HG03457 (cell line): ENCODE measurements at regions not wholly inside any gene's neighbourhood (a gene's known extent, or its start where the extent isn't known, plus 50 kb on each side); places are given as distances from the start of the nearest gene placed in this dataset.
"Not testable (repeated sequence)": the region's sequence is repeated elsewhere in the genome, so short reads cannot be mapped to it uniquely, and the experiment has no call there.

Source experiments
- ATAC-seq: cut with Tn5 transposase; IDR thresholded peaks from one replicate; pipeline ENCODE4 v1.9.1; 2021; ENCODE audit warnings: moderate number of reproducible peaks; ENCODE audit not compliant: unreplicated experiment

DNA sequence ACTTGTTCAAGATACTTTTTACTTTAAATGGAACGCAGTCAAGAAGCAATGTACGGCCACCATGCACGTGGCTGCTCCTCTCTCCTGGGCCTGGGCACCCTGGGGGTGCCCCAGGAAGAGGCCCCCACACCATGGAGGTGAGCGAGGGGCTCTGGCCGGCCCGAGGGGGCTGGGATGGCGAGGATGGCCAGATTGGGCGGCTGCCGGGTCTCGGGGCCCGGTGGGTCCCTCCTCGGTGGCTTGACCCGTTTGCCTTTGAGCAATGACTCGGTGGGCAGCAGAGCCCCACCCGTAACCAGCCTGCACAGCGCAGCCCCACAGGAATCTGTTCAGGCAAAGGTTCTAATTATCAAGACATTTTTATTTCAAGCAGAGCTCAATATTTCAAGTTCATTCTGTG lies 167.4 kb downstream of the BRD1 start:
- ATAC-seq: no peak

DNA sequence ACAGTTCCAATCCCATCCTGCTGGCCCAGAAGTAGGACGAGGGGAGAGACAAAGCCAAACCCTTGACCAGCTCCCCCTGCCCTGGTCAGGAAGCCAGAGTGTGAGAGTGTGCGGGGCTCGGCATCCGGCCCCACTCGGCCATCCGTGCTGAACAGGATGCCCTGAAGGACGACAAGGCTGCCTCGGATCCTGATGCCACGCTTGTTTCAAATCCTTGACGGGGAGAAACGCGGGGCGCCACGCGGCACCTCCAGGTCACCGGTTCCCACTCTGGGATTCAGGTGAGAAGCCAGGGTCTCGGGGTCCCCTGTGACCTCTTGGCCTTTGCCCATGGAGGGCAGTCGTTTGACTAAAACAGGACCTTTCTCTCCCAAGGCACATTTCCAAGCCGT lies 167.8 kb downstream of the BRD1 start:
- no peak for ATAC-seq

DNA sequence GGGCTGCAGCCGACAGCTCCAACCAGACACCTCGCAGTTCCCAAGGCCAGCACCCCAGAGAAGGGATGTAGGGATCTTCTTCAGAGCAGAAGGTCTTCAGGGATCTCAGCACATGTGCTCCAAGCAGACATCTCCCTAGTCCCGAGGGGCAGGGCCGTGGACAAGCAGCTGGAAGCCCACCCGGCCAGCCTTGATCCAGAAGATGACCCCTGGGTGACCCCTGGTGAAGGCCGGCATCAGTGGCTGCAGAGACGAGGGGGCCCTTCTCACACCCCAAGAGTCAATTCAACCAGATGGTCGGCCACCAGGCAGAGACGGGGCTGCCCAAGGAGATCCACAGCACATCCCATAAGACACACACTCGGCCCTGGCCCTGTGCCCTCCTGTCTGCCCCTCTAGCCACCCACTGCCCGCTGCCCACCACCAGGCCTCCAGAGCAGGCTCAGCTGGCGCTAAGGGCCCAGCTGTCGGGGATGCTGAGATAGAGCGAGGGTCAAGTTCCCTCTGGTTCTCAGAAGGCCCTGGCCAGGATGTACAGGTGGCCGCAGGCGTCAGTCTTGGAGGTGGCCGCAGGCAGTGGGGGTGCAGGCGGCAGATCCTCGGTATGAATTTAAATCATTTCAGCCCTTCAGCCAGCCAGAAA lies 168.3 kb downstream of the BRD1 start:
- no peak for ATAC-seq

DNA sequence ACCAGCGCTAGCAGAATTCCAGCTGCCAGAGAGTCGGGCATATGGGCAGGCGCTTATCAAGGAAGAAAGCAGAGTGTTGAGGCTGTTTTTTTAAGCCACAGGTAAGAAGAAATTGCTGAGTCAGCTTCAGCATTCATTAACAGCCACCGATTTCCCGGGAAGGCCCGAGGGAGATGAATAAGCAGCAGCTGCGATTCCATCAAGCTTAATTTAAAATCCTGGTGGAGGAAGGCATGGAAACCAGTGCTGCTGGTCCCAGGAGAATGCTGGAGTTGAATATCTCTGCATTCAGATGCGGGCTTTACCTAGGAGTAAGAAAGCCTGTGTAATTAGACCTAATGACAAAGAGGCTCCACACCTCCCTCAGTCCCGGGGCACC lies 168.8 kb downstream of the BRD1 start:
- no peak for ATAC-seq

DNA sequence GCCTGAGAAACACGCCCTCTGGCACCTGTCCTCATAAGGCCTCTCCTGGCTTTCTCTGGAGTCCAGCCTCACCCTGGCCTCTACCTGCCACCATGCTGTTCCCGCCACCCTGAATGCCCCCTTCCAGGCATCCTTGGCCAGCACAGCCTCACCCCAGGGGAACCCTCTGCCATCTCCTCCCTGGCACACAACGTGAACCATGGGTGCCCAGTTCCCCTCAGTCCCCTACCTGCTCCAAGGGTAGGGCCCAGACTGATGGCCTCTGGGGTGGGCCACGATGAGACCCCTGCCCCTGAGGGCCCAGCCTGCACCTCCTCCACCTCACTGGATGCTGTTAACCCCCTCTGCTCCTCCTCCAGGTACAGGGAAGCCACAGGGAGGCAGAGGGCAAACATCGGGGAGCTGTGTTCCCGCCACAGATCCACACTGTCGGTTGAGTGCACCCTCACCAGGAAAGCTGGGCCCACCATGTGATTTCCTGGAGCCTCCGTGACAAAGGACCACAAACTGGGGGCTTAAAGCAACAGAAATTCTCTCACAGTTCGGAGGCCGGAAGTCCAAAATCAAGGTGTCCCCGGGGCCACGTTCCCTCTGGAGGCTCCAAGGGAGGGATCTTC lies 169.6 kb downstream of the BRD1 start:
- ATAC-seq: no peak

DNA sequence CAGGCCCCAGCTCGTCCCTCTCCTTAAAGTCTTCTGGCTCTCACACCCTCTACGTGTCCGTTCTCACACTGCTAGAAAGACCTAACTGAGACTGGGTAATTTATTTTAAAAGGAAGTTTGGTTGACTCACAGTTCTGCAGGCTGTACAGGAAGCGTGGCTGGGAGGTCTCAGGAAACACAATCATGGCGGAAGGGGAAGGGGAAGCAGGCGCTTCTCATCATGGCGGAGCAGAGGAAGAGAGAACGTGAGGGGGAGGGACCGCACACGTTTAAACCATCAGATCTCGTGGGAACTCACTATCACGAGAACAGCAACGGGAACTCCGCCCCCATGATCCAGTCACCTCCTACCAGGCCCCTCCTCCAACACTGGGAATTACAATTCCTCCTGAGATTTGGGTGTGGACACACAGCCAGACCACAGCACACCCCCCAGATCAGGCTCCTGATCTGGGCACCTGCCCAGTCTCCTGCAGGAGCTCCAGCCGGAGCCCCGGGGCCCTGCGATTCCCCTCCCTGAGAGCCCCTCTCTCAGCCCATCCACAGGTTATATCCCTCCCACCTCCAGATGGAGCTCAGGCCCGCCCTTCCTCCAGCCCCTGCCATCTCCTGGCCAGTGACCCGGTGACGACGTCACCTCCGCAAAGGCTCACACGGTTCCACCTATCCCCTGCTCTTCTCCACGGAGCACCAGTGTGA lies 170.2 kb downstream of the BRD1 start:
- no peak for ATAC-seq

DNA sequence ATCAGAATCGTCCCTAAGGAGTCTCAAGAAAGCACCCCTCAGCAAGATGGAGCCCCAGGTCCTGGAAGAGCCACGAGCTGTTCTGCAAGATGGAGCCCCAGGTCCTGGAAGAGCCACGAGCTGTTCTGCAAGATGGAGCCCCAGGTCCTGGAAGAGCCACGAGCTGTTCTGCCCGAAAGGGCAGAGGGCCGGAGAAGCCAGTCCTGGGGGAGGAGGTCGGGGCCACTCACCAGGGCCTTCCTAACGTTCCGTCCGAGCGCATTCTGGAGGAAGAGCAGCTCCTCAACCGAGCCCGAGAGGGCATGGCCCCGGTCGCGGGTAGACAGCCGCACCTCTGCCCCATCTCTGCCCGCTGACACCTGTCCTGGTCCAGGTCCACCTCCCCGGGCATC lies 170.8 kb downstream of the BRD1 start:
- not testable (repeated sequence) for ATAC-seq

DNA sequence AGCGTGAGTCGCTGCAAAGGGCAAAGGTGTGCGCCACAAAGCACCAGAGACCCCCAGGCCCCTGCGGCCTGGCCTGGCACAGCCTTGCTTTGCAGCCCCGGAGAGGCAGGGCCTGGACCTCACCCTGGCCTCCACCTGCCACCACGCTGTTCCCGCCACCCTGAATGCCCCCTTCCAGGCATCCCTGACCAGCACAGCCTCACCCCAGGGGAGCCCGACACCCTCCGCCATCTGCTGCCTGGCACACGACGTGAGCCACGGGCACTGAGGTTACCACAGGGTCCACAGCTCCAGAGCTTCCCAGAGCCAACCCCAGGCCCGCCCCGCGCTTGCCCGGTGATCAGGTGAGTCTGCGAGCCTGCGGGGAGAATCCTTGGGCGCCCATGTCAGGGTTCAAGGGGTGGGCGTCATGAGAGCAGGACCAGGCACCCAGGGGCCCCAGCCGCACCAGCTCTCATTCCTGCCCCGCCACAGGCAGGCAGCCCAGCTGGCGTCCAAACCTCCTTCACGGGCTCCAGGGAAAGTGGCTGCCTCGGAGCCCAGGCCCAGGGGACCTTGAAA lies 171.3 kb downstream of the BRD1 start:
- ATAC-seq: no peak

DNA sequence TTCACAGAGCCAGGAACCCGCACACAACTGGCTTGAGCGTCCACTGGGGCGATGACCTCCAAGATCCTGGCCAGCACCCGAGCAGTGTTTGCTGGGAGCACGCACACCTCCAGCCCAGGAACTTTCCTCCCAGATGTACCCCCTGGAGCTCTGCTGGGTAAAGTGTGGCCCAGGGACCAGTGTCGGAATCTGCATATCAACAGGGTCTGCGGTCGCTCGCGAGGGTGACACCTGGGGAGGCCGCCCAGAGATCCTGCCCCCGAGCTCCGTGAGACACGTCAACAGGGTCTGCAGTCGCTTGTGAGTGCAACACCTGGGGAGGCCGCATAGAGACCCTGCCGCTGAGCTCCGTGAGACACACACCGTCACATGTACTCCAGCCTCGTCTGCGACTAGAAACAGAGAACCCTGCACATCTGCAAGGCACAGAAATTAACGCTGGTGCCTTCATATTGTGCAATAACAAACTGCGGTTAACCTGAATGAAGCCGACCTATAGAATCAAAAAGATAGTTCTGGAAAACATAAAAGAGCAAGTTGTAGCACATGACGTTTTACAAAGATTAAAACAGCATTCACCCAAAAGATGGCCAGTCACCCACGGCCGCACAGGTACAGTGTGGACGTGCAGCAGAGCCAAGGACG lies 172.4 kb downstream of the BRD1 start:
- ATAC-seq: no peak

DNA sequence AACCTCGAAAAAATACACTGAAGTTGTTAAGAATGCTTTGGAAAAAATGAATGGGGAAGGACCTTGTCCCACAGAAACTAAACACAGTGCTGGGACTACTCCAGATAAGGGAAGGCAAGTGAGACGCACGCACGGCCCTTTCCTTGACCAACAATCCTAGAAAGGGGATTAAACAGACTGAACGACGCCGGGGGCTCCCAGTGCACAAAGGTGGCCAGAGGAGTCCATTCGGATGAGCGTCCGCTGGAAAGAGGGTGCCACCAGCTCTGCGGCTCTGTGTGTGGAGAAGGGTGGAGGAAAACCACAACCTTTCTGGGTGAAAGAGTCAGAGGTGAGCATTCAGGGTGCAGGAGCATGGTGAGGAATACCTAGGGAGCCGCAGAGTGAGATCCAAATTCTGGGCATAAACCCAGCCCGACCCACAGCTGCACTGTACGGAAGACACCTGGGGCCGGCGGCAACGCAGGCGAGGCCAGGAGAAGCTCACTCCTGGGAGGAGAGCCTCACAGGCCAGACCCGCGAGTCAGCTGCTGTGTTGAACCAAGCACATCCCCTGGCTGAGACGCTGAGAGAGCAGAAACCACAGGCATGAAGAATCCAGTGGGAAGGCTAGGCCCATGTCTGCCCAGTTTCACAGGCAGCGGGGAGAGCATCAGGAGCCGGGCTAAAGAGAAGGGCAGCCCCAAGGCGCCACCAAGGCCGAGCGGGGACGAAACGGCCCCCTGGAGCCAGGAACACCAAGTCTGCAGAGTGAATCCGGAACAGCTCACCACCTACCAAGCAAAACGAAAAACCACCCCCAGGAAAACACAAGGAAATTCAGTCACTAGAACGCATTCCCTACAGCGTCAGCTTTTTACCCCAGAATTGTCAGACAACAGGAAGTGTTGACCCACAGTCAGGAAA lies 177.1 kb downstream of the BRD1 start:
- no peak for ATAC-seq

DNA sequence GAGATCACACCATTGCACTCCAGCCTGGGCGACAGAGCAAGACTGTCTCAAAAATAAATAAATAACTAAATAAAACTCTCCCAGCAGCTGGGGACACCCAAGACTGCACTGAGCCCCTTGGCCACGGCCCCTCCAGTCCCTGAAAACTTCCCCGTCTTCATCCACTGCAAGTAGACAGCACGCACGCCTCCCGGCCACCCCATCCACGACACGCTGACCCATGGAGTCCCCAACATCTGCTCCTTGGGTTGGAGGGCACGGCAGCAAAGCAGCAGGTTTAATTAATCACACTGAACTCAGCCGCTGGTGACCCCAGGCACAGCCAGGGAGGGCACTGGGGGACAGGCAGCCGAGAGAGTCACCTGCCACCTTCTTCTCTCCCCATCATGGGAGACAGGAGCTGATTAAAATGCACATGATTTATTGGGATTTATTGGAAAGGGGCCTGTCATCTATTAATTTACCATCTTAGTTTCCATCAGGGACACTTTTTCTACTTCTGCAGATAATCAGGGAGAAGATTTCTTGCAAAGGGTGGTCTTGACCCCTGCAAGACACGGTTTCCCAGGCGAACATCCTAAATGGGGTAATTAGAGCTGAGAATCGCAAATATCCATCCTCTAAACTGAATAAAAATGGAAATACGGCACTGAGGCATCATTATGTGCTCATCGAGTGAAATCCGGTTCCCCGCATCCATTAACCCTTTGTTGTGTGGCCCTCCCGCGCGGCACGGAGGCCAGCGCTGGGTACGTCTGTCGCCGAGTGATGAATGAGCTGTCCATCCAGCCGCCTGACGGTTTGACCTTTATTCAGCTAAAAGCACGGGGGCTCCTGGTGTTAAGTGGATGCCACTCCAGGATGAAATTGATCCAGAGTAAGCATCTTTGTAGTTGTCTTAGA lies 178.3 kb downstream of the BRD1 start:
- ATAC-seq: no peak

DNA sequence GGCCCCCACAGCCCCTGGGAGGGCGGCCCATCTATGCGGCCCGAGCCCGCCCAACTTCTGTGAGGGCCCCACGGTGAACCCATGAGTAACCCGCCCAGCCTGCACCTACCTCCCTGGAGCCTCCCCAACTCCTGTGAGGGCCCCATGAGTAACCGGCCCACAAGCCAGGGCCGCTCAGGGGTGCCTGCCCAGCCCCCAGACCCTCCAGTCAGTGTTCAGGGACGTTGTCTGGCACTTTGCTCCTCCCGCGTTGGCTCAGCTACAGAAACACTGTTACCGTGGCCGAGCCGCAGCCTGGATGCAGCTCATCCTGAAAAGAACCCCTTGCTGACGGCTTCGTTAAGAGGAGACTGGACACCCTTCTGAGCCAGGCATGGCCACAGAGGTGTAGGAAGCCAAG lies 179.6 kb downstream of the BRD1 start:
- ATAC-seq: no peak

DNA sequence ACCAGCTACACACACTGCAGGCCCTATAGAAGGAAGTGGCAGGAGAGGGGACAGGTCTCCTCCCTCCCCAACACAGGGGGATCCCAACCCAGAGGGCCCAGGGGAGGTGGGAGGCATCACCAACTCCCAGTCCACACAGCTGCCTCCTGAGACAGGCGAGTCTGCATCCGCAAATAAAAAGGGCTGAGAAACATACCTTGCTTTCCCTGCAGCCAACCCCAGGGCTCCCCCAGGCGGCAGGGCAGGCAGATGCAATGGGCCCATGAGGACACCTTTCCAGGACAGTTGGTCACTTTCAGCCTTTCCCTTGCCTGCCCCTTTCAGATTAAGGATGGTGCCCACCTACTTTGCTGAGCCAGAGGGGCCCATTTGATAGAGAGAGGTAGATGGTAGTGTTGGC lies 180.0 kb downstream of the BRD1 start:
- ATAC-seq: no peak

DNA sequence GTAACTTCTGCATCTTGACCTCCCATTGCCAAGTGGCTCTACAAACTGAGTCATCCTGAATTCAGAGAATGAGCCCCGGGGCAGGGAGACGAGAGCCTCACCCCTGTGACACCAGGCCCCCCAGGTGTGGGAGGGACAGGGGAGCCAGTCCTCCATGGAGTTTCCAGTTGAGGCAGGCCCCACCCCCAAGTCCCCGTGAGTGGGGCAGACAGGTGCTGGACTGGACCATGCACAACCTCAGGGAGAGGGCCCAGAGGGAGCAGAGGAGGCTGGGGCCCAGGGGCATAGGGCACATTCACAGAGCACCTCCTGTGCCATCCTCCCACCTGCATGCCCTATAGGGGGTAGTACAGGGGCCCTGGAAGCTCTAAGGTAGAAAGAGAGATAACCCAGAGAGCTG lies 180.8 kb downstream of the BRD1 start:
- ATAC-seq: no peak

DNA sequence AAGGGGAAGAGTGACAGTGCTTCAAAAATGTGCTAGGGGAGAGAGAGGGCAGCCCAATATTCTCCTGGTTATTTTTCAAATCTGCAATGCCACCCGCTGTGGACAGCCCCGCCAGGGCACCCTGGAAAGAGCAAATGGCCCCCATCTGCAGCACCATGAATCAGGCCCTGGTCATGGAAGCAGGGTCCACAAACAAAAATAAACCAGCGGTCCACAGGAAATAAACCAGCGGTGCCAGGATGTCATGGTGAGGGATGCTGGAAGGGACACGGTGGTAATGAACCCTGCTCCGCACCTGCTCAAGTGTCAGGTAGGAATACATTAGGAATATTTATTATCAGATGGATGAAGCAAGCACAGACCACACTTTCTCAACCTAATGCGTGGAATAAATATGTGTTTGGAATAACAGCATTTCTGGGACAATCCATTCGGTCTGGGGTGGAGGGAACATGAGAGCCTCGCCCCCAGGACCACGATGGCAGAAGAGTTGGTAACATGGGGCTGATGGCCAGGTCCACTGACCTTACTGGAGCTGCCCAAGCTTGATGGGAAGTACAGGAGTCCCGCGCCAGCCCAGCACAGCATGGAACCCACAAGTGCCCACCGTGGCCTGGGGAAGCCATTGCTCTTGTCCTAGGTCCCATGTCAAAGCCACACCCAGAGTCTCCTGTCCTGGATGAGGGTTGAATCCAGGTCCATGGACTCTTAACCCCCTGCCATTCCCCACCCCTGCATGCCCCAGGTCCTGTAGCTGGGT lies 181.7 kb downstream of the BRD1 start:
- no peak for ATAC-seq

DNA sequence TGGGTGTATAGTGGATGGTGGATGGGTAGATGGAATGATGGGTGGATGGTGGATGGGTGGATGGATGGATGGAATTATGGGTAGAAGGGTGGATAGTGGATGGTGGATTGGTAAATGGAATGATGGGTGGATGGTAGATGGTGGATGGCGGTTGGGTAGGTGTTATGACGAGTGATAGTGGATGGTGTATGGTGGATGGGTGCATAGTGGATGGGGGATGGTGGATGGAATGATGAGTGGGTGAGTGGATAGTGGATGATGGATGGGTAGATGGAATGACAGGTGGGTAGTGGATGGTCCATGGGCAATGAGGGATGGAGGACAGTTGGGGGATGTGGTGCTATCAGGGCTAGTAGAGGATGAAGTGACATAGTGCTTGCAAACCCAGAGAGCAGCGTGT lies 182.4 kb downstream of the BRD1 start:
- ATAC-seq: no peak

DNA sequence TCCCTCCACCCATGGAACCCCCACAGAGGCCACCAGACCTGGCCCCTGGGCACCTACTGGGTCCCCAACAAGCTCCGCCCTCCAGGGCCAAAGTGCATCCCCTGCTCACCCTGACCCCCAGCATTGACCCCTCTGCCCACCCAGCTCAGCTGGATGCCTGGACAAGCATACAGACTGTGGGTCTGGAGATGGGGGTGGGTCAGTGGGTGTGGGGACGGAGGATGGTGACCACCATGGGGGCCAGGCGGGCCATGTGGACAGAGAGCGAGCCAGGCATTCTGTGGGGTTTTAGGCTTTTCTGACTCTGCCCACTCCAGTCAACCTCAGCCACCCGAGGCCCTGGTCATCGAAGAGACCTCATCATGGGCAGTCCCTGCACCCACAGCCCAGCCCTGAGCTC lies 183.7 kb downstream of the BRD1 start:
- no peak for ATAC-seq

DNA sequence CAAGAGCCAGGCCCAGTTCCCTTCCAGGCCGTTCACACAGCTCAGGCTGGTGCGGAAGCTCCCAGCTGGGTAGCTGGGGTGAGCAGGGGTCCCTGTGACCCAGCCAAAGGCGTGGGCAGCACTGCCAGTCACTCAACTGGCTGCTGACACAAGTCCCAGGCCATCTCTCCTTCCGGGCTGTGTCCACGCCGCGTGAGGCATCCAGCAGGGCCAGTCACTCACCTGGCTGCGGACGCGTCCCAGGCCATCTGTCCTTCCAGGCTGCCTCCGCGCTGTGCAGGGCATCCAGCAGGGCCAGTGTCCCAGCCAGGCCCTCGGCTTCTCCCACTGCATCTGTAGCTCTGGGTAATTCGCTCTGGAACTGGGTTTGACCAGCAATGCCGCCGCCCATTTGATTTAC lies 184.2 kb downstream of the BRD1 start:
- no peak for ATAC-seq

DNA sequence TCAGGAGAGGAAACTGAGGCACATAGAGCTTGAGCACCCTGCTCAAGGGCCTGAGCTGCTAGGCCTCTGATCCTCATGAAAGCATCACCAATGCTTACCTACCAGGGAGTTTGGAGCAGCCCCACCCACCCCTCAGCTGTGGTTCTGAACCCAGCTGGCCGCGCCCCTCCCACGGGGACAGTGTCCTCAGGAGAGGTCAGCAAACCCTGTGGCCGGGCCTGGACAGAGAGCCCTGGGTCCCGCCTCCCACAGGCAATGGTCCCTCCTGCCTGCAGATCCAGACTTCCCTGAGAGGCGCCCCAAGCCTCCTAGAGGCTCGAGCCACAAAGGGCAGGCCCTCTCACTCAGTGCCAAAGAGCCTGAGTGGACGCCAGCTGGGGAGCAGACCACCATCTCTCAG lies 184.9 kb downstream of the BRD1 start:
- no peak for ATAC-seq
